Fibroblast of mammary gland (primary cell): ENCODE measurements at regions not wholly inside any gene's neighbourhood (a gene's known extent, or its start where the extent isn't known, plus 50 kb on each side); places are given as distances from the start of the nearest gene placed in this dataset.

Experiments used
- DNase-seq: peaks from one replicate; pipeline ENCODE4 v3.0.0-alpha.2; 2010; ENCODE audit warnings: low read depth
- H3K4me3 ChIP-seq: 2 replicates; pipeline ENCODE4 v1.5.1; 2011; ENCODE audit warnings: low read depth, mild to moderate bottlenecking, low read length, moderate library complexity; ENCODE audit not compliant: control insufficient read depth
- TF ChIP-seq, protein P1 (sequence below): conservative IDR thresholded peaks from 2 replicates; pipeline ENCODE4 v1.5.1; 2011; ENCODE audit warnings: low read depth, low read length, inconsistent platforms; ENCODE audit not compliant: control insufficient read depth, insufficient read depth

DNA sequence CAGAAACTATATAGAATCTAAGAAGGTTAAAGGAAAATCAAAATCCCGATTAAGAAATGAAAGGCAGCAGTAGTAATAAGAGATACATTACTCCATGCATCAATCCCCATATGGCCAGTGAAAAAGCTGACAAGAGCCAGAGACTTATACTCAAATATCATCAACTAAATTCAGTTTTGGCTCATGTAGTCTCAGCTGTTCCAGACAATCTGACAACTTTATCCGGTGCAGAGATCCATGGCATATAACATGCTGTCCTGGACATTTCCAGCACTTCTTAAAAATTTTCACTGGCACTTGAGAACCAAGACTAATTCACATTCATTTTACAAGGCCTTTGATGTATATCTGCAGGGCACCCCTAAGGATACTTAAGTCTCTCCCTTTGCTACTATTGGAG, 255.7 kb upstream of the KLHL1 start:
- DNase-seq = no peak
- no peak overlapping the region for H3K4me3 ChIP-seq
- TF ChIP-seq, protein P1, sequence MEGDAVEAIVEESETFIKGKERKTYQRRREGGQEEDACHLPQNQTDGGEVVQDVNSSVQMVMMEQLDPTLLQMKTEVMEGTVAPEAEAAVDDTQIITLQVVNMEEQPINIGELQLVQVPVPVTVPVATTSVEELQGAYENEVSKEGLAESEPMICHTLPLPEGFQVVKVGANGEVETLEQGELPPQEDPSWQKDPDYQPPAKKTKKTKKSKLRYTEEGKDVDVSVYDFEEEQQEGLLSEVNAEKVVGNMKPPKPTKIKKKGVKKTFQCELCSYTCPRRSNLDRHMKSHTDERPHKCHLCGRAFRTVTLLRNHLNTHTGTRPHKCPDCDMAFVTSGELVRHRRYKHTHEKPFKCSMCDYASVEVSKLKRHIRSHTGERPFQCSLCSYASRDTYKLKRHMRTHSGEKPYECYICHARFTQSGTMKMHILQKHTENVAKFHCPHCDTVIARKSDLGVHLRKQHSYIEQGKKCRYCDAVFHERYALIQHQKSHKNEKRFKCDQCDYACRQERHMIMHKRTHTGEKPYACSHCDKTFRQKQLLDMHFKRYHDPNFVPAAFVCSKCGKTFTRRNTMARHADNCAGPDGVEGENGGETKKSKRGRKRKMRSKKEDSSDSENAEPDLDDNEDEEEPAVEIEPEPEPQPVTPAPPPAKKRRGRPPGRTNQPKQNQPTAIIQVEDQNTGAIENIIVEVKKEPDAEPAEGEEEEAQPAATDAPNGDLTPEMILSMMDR = no peak

DNA sequence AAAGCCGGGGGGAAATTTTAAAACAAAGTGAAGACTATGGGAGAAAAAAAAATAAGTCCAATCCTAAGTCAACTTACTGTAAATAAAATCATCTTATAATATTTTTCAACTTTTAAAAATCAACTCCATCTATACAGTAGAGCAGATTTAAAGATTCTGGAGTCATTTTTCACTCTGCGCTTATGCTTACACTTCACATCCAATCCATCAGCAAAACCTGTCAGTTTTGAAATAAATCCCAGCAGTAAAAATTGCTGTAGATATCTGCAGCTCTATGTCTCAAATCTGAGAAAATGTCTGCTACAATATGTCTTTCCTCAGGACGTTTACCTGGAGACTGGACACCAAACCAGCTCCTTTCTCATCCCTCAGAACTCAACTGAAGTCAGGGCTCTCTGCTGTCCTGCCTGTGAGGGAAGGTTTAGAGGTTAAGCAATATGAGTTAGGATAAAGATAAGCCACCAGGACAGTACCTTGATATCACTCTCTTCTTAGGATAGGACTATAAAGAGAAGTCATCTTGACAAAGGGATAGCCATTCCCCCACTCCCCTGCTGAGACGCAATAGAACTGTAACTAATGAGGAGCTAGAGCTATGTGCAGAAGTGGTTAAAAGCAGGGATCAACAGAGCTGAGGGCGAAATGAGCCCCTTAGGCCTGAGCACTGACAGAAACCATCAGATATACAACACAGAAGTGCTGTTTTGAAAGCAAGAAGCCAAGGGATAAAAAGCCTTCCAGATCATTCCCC, 254.7 kb upstream of the KLHL1 start:
- no peak overlapping the region for H3K4me3 ChIP-seq
- TF ChIP-seq, protein P1 = no peak
- DNase-seq = no peak

DNA sequence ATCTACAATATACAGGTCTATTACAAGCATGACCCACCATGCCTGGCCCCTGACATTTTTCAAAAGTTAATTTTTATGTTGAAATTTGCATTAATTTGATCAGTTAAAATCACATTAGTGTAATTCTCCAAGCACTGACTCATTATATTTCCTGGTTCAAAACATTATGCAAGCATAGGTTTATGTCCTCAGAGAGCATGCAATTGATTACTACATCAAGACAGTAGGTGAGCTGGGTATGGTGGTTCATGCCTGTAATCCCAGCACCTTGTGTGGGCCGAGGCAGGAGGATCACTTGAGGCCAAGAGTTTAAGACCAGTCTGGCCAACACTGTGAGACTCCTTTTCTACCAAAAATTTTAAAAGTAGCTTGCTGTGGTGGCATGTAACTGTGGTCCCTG, 248.8 kb upstream of the KLHL1 start:
- DNase-seq = no peak
- no peak overlapping the region for H3K4me3 ChIP-seq
- TF ChIP-seq, protein P1 = no peak

DNA sequence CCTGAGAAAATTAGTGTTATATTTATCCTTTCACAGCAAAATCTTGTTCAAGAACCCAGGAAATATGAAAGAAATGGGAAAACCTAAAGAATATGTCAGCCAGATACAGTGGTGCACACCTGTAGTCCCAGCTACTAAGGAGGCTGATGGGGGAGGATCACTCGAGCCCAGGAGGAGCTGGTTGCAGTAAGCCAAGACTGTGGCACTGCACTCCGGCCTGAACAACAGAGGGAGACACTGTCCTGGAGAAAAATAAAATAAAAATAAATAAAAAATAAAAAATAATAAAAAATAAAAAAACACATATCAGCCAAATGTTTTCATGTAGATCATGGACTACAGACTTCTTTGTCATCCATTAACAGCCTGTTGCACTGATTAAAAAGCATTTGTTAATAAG, 244.8 kb upstream of the KLHL1 start:
- TF ChIP-seq, protein P1 = no peak
- no peak for DNase-seq
- no peak overlapping the region for H3K4me3 ChIP-seq

DNA sequence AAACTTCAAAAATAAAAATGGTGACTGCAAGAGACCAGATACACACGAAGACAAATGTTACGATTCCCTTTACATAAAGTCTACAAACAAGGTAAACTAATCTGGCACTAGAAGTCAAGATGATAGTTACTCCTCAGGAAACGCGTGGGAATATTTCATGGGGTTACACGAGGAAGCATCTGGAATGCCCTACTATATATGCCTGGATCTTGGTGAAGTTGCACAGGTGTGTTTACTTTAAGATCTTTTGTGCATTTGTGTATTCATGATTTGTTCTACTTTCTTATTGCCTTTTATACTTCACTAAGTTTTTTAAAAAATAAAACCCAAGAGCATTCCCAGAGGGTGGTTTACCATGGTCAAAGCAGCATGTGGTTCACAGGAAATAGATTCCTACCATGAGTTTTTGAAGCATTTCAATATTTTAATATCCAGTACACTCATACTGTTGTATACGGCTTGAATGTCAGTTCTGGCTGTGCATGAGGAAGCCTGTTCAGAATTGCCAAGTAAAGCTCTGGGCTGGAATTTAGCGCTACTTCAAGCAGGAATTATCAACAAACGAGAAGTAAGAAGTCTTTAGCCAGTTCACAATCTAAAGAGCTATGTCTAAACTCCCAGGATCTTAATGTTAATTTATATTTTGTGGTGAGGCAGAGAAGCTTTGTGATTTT, 239.8 kb upstream of the KLHL1 start:
- DNase-seq = no peak
- no peak overlapping the region for H3K4me3 ChIP-seq
- TF ChIP-seq, protein P1 = no peak

DNA sequence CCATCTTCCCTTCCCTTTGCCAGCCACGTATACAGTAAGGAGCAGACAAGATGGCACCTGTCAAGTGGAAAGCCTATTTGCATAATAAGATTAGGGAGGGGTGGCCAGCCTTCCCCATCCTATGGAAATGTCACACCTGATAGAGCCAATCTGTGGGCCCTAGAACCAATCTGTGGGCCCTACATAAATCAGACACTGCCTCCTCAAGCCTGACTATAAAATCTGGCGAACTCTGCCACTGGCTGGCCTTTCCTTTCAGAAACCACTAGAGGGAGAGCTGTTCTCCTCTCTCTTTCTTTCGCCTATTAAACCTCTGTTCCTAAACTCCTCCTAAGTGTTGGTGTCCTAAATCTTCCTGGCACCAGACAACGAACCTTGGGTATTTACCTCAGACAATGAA, 231.5 kb upstream of the KLHL1 start:
- no peak overlapping the region for H3K4me3 ChIP-seq
- DNase-seq = no peak
- TF ChIP-seq, protein P1 = no peak

DNA sequence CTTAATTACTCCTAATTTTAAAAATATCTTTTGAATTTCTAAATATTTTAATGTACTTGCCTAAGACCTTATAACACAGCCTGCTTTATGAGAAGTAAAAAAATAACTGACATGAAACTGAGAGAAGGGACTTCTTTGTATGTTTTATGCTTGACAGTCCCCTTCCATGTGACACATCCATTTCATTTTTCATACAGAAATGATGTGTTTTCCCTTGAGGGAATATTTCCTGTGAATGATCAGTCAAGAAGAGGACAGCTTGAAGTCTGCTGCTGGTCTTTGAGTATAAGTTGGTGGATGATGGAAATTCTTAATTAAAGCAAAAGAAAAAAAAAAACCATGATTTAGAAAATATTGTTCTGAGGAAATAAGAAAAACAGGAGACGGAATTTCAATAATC, 230.4 kb upstream of the KLHL1 start:
- H3K4me3 ChIP-seq = no peak overlapping the region
- TF ChIP-seq, protein P1 = no peak
- no peak for DNase-seq
